Smooth muscle cell (in vitro differentiated cells): ENCODE measurements at regions not wholly inside any gene's neighbourhood (a gene's known extent, or its start where the extent isn't known, plus 50 kb on each side); places are given as distances from the start of the nearest gene placed in this dataset.

Experiments used
- DNase-seq: peaks from one replicate; lab custom pipeline; 2025; ENCODE audit not compliant: unreplicated experiment; lab: John Stamatoyannopoulos, UW
- H2AFZ ChIP-seq: fragments of 200-600 bp; sonication (generic); 2 replicates; pipeline ENCODE4 v1.6.0; 2016; ENCODE audit warnings: antibody characterized with exemption, low read depth, mild to moderate bottlenecking
- H3F3A ChIP-seq: fragments of 200-600 bp; sonication (generic); 2 replicates; pipeline ENCODE4 v1.6.0; 2017; ENCODE audit warnings: antibody characterized with exemption, low read depth
- H3K27ac ChIP-seq: fragments of 200-600 bp; sonication (generic); 2 replicates; pipeline ENCODE4 v1.5.1; 2016; ENCODE audit warnings: low read depth, mild to moderate bottlenecking
- H3K27me3 ChIP-seq: fragments of 200-600 bp; sonication (generic); 2 replicates; pipeline ENCODE4 v1.6.1; 2016; ENCODE audit warnings: low read depth, mild to moderate bottlenecking
- H3K36me3 ChIP-seq: fragments of 200-600 bp; sonication (generic); 2 replicates; pipeline ENCODE4 v1.5.1; 2016; ENCODE audit warnings: low read depth
- H3K4me1 ChIP-seq: fragments of 200-600 bp; sonication (generic); 2 replicates; pipeline ENCODE4 v1.5.1; 2016; ENCODE audit warnings: low read depth
- H3K4me2 ChIP-seq: fragments of 200-600 bp; sonication (generic); 2 replicates; pipeline ENCODE4 v1.6.0; 2016; ENCODE audit warnings: mild to moderate bottlenecking
- H3K4me3 ChIP-seq: fragments of 200-600 bp; sonication (generic); 2 replicates; pipeline ENCODE4 v1.5.1; 2016; ENCODE audit warnings: mild to moderate bottlenecking
- H3K79me2 ChIP-seq: fragments of 200-600 bp; sonication (generic); 2 replicates; pipeline ENCODE4 v1.6.0; 2016; ENCODE audit warnings: low read depth, mild to moderate bottlenecking
- H3K9ac ChIP-seq: fragments of 200-600 bp; sonication (generic); 2 replicates; pipeline ENCODE4 v1.6.0; 2016; ENCODE audit warnings: low read depth
- H3K9me3 ChIP-seq: fragments of 200-600 bp; sonication (generic); replicated peaks from 2 replicates; pipeline ENCODE4 v1.5.1; 2016; ENCODE audit warnings: low read depth
- H4K20me1 ChIP-seq: fragments of 200-600 bp; sonication (generic); 2 replicates; pipeline ENCODE4 v1.6.0; 2016; ENCODE audit warnings: low read depth
- CTCF ChIP-seq: fragments of 200-600 bp; sonication (generic); IDR thresholded peaks from 2 replicates; pipeline ENCODE4 v1.5.1; 2017; ENCODE audit warnings: borderline replicate concordance, mild to moderate bottlenecking, antibody characterized with exemption; ENCODE audit not compliant: insufficient read depth, poor library complexity, severe bottlenecking
- WGBS: methylation state at CpG from one replicate; pipeline ENCODE4 v1.1.7; 2016; ENCODE audit warnings: low lambda C conversion rate; 5-methylcytosine and 5-hydroxymethylcytosine counted together

DNA sequence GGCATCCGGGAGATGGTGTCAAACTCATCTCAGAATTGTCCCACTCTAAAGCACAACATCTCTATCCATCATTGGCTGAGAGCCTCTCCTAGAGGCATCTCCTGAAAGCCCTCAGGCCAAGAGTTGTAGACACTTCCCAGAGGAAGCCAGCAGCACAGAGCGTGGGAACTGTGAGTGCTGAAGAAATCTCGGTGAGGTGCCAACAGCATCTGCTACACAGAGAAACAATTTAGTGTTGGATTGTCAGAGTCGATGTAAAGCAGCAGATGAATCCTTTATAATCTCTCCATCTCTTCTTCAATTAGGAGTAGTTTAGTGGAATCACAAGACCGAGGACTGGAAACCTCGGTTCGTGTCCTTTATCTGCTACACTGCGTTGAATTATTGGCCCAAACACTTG is 172.2 kb downstream of the C7orf25 start:
- Histone ChIP-seq H3K9ac (no peak overlapping the region), H3K27ac (no peak overlapping the region), H3F3A (no peaks in the 10 kb centered on the region), H3K9me3 (no peaks in the 10 kb centered on the region), H3K4me3 (no peak overlapping the region), H4K20me1 (no peaks in the 10 kb centered on the region), H3K79me2 (no peaks in the 10 kb centered on the region), H3K36me3 (no peaks in the 10 kb centered on the region), H3K4me2 (no peak overlapping the region), H2AFZ (no peak overlapping the region), H3K27me3 (no peaks in the 10 kb centered on the region), H3K4me1 (no peaks in the 10 kb centered on the region)
- WGBS, result 96% methylated on average over 8 of the region's 8 CpGs
- TF ChIP-seq CTCF, result no peak
- no peak for DNase-seq

- no peaks in the 10 kb centered on the region for H3K79me2 ChIP-seq
- H3K9ac ChIP-seq, result no peak overlapping the region
- H3K36me3 ChIP-seq, result no peaks in the 10 kb centered on the region
- H4K20me1 ChIP-seq, result no peaks in the 10 kb centered on the region
- H3K27ac ChIP-seq, result no peak overlapping the region
- H3F3A ChIP-seq, result no peaks in the 10 kb centered on the region
- no peaks in the 10 kb centered on the region for H3K27me3 ChIP-seq
- 84% methylated on average over 1 of the region's 1 CpG for WGBS
- H3K4me1 ChIP-seq, result no peaks in the 10 kb centered on the region
- no peak for DNase-seq
- no peak overlapping the region for H2AFZ ChIP-seq
- TF ChIP-seq CTCF, result no peak
- no peaks in the 10 kb centered on the region for H3K9me3 ChIP-seq
- no peak overlapping the region for H3K4me2 ChIP-seq
- no peak overlapping the region for H3K4me3 ChIP-seq
Observed at GRCh38 chr7:42736931-42737330, 174.9 kb downstream of the C7orf25 start.

DNA sequence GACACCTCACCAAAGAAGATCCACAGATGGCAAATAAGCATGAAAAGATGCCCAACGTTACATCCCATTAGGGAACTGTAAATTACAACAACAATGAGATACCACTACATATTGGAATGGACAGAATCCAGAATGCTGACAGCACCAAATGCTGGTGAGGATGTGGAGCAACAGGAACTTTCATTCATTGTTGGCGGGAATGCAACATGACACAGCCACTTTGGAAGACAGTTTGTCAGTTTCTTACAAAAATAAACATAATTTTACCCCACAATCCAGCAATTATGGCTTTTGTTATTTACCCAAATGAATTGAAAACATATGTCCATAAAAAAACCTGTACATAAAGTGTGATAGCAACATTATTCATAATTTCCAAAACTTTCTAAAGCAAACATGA is 176.8 kb downstream of the C7orf25 start:
- Histone ChIP-seq H3K79me2 (no peaks in the 10 kb centered on the region), H3K9ac (no peak overlapping the region), H2AFZ (no peak overlapping the region), H3K4me3 (no peak overlapping the region), H3F3A (no peaks in the 10 kb centered on the region), H3K36me3 (no peaks in the 10 kb centered on the region), H3K9me3 (no peaks in the 10 kb centered on the region), H3K27me3 (no peaks in the 10 kb centered on the region), H3K4me1 (no peaks in the 10 kb centered on the region), H3K4me2 (peak overlapping the region; percentile 39), H3K27ac (no peak overlapping the region), H4K20me1 (no peaks in the 10 kb centered on the region)
- no peak for DNase-seq
- TF ChIP-seq CTCF, result no peak
- 43% methylated on average over 2 of the region's 2 CpGs for WGBS

DNA sequence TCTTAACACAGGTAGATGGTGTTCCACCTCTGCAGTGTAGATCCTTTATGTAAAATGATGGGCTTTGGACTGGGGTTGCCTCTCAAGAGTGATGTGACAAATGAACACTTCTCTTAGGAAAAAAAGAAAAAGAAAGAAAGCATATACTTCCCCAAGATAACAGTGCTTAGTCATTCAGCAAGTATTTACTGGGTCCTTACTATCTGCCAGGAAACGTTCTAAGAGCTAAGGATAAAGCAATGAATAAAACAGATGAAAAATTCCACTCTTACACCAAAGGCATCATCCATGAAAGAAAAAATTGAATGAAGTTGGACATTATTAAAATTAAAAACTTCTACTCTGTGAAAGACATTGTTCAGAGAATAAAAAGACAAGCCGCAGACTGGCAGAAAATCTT is 177.3 kb downstream of the C7orf25 start:
- H3K9ac ChIP-seq, result no peak overlapping the region
- H4K20me1 ChIP-seq, result no peaks in the 10 kb centered on the region
- DNase-seq, result no peak
- H3K4me3 ChIP-seq, result no peak overlapping the region
- peak overlapping the region; percentile 39 for H3K4me2 ChIP-seq
- WGBS, result 45% methylated on average over 2 of the region's 2 CpGs
- no peak for TF ChIP-seq CTCF
- H3F3A ChIP-seq, result no peaks in the 10 kb centered on the region
- no peak overlapping the region for H3K27ac ChIP-seq
- H3K36me3 ChIP-seq, result no peaks in the 10 kb centered on the region
- no peaks in the 10 kb centered on the region for H3K9me3 ChIP-seq
- H2AFZ ChIP-seq, result no peak overlapping the region
- no peaks in the 10 kb centered on the region for H3K4me1 ChIP-seq
- H3K79me2 ChIP-seq, result no peaks in the 10 kb centered on the region
- H3K27me3 ChIP-seq, result no peaks in the 10 kb centered on the region
